HG02884 (cell line): ENCODE measurements at regions not wholly inside any gene's neighbourhood (a gene's known extent, or its start where the extent isn't known, plus 50 kb on each side); places are given as distances from the start of the nearest gene placed in this dataset.

Source experiments
- ATAC-seq: cut with Tn5 transposase; IDR thresholded peaks from one replicate; pipeline ENCODE4 v1.9.1; 2021; ENCODE audit warnings: mild to moderate bottlenecking, moderate library complexity; ENCODE audit not compliant: unreplicated experiment

DNA sequence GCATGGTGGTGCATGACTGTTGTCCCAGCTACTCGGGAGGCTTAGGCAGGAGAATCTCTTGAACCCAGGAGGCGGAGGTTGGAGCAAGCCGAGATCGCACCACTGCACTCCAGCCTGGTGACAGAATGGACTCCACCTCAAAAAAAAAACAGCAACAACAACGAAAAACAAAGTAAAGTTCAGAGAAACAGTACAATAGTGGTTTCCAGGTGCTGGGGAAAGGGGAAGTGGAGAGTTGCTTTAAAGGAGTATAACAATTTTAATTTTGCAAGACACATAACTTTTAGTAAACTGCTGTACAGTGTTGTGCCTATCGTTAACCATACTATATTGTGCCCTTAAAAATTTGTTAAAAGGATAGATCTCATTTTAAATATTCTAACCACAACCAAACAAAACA lies 662.7 kb upstream of the POT1 start:
- no peak for ATAC-seq

DNA sequence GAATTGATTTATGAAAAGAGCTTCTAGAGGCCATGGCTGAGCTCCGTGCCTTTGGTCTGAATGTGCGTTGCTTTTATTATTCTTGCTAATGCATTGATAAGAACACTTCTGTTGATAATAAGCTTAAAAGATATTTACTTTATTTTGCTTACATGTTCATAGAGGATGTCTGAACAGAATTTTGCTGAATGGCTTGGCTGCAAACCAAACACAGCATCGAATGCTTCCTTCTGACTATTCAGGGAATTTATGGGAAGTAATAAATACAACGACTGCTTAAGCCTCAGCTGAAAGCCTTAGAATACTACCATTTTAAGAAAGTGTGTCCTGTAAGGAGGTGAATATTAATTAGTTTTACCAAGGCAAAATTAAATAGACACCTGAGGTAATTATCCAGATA lies 643.5 kb upstream of the POT1 start:
- no peak for ATAC-seq

- no peak for ATAC-seq
Observed at GRCh38 chr7:125572414-125572813, 642.8 kb upstream of the POT1 start.

- ATAC-seq: peak; percentile 96
Observed at GRCh38 chr7:125568799-125569198, 639.2 kb upstream of the POT1 start.

GRCh38 chr7:125567686-125568085 lies 638.1 kb upstream of the POT1 start:
- no peak for ATAC-seq

DNA sequence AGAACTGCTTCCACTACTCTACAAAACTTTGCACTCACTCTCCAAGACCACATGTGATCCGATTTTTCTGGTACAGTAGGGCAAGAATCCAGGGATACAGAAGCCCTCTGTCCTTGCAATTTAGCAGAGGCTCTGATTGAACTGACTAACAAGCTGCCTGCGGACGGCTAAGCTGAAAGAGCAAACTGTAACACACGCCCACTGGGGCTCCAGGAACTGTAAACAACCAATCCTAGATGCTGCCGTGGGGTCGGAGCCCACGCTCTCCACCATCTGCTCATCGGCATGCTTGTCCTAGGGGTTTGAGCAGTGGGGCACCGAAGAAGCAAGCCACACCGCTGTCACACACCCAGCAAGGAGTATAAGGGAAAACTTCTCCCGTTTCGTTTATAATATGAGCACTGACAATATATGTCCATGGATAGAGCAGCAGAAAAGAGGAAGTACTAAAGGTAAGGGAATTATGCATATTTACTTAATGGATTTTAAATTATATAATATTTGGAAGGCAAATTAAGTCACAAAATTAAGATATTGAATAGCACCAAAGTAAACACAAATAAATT lies 634.4 kb upstream of the POT1 start:
- no peak for ATAC-seq

GRCh38 chr7:125563557-125563956 lies 633.9 kb upstream of the POT1 start:
- ATAC-seq: no peak

GRCh38 chr7:125561006-125561405 lies 631.4 kb upstream of the POT1 start:
- ATAC-seq: no peak

DNA sequence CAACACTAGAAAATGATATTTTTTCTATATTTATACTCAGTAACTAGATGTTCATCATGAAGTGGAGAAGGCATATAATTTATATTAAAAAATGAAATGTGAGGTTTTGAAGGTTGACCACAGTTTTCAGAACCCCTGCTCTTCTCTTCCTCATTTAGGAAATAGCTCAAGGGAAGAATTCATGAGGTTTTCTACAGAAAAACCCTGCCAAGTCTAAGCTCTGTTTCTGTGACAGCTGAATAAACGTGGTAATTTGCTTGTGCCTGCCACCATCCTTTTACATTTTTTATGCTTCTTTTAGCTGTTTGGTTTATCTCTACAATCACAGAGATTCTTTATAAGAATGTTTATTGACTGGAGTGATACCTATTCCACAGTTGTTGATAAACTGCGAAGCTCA lies 630.3 kb upstream of the POT1 start:
- no peak for ATAC-seq

DNA sequence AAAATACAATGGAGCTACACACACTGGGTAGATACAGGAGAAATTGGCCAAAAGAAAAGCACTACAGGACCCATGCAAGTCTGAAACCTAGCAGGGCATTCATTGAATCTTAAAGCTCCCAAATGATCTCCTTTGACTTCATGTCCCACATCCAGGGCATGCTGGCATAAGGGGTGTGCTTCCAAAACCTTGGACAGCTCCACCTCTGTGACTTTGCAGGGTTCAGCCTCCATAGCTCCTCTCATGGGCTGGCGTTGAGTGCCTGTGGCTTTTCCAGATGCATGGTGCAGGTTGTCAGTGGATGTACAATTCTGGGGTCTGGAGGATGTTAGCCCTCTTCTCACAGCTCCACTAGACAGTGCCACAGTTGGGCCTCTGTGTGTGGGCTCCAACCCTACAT lies 626.3 kb upstream of the POT1 start:
- ATAC-seq: no peak

- ATAC-seq: no peak
Observed at GRCh38 chr7:125551008-125551407, 621.4 kb upstream of the POT1 start.

GRCh38 chr7:125547505-125547904 lies 617.9 kb upstream of the POT1 start:
- no peak for ATAC-seq

DNA sequence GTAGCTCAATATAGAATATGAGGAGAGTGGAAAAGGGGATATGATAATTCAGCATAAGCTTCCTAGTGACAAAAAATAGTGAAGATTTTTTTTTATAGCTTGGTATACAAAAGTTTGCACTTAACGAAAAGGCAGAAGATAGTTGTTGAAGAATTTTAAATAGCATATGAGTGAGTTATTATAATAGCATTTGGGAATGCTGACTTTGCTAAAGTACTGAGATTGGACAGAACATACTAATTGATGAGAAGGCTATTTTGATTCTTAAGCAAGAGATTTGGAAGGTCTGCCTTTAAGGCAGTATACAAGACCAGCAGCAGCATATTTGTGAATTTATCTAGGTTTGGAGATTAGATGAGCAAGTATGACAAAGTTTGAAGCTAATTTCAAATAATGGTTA lies 600.9 kb upstream of the POT1 start:
- ATAC-seq: no peak

DNA sequence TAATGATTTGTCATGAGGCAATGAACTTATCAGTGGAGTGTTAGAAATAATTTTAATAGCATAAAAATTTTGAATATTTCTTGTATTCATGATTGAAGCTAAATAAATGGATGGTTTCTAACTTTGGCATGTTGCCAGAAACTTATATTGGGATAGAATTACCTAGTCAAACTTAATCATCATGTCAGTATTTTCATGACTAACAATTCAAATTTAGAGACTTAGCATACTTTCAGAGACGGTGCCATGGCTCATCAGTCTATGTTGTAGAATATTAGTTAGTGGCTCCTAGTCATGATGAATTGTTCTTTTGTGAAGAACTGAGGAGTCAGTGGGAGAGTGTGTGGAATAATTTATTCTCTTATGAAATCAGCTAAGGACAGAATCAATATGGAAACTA lies 599.6 kb upstream of the POT1 start:
- no peak for ATAC-seq

DNA sequence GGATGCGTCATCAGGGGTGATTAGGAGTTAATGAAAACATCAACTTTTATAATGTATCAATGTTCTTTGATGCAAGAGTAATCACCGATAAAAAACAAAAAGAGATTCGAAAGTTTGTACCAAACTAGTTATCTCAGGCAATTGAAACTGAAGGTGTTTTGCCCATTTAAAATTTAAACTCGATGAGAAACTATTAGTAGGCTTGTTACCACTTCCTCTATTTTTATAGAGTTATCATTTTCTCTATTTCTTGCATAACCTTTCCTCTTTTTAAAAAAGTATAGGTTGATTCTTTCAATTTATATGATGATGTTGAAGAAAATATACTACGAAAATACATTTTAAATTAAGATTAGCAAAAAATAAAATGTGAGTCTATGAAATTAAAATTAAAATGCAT lies 597.3 kb upstream of the POT1 start:
- no peak for ATAC-seq

- no peak for ATAC-seq
Observed at GRCh38 chr7:125526092-125526491, 596.5 kb upstream of the POT1 start.

DNA sequence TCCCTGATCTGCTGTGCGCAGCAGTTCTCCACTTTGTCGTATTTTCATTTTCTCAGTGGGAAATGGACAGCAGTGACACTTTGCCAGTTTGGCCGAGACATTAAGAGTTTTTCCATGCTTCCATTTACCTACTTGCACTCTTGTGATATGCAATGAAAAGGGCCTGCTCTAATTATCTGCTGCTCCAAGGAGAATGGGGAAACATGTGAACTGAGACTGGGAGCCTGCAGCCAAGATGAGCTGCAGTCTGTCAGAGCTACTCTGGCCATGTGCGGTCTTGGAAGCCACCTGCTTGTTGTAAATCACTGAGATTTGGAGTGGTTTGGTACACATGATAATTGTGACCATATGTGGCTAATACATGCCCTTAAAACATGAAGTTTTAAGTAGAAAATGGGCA lies 586.6 kb upstream of the POT1 start:
- no peak for ATAC-seq

GRCh38 chr7:125512373-125512772 lies 582.7 kb upstream of the POT1 start:
- ATAC-seq: no peak

DNA sequence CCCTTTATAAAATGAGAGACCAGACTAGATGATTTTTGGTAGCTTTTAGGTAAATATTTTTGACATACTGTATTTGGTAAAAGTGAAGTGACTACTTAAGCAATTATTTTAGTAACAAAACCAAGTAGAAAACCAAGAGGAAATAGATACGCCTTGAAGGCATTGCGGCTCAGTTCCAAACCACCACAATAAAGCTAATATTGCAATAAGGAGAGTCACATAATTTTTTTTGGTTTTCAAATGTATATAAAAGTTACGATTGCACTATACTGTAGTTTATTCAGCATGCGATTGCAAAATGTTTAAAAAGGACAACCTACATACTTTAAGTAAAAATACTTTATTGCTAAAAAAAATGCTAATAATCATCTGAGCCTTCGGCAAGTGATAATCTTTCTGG lies 581.7 kb upstream of the POT1 start:
- ATAC-seq: no peak

DNA sequence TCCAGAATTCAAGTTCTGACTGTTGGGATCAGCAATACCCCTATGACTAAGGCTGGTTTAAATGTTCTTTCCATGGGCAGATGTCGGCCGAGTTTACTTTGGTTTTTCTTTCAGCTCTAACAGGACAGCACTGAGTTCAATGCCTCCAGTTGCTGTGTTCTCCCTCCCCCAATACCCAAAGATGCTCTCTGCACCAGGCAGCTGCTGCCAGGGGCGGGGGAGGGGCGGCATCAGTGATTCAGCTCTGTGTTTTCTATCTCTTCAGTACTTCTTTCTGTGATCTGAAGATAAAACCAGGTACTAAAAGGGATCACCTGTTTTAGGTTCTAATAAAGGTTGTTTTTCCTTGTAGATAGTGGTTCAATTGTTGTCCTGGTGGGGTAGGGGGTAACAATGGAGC lies 576.7 kb upstream of the POT1 start:
- no peak for ATAC-seq

- ATAC-seq: no peak
Observed at GRCh38 chr7:125504848-125505247, 575.2 kb upstream of the POT1 start.

- ATAC-seq: no peak
Observed at GRCh38 chr7:125495997-125496396, 566.4 kb upstream of the POT1 start.

DNA sequence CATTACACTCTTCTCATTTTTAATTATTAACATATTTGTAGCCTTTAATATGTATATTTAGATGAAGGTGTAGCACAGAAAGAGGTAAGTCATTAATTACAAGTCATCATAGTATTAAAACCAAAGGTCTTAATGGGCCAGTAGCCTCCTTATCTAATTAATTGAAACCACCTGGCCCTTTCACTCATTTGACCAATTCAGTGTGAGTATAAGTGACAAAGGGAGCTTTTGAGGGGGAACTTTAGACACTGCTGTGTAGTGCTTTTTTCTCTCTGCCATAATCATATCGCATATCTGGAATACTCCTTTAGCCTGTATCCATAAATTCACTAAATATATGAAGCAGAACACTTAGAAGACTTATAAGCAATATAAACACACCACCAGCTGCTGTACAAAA lies 562.9 kb upstream of the POT1 start:
- no peak for ATAC-seq

GRCh38 chr7:125491137-125491536 lies 561.5 kb upstream of the POT1 start:
- no peak for ATAC-seq
